ENCODE measurements at regions not wholly inside any gene's neighbourhood (a gene's known extent, or its start where the extent isn't known, plus 50 kb on each side); places are given as distances from the start of the nearest gene placed in this dataset.

GRCh38 chr18:53798516-53798915 lies 426.0 kb downstream of the MBD2 start:
- DNase-seq, result no peak

- no peak for DNase-seq
These were observed 426.4 kb downstream of the MBD2 start for GRCh38 chr18:53797998-53798495.

- no peak for DNase-seq
These were observed 428.3 kb downstream of the MBD2 start for GRCh38 chr18:53796040-53796729.

GRCh38 chr18:53795610-53796009 lies 428.9 kb downstream of the MBD2 start:
- DNase-seq, result no peak

- no peak for DNase-seq
These were observed 429.4 kb downstream of the MBD2 start for GRCh38 chr18:53795061-53795460.

GRCh38 chr18:53792762-53793161 lies 431.7 kb downstream of the MBD2 start:
- DNase-seq, result no peak

GRCh38 chr18:53790786-53791185 lies 433.7 kb downstream of the MBD2 start:
- no peak for DNase-seq

GRCh38 chr18:53789376-53790247 lies 434.9 kb downstream of the MBD2 start:
- no peak for DNase-seq

GRCh38 chr18:53785811-53786210 lies 438.7 kb downstream of the MBD2 start:
- DNase-seq, result no peak

GRCh38 chr18:53784253-53784652 lies 440.2 kb downstream of the MBD2 start:
- DNase-seq, result no peak

- no peak for DNase-seq
These were observed 443.8 kb downstream of the MBD2 start for GRCh38 chr18:53780666-53781065.

- no peak for DNase-seq
These were observed 452.2 kb downstream of the MBD2 start for GRCh38 chr18:53772293-53772692.

- DNase-seq, result no peak
These were observed 452.8 kb downstream of the MBD2 start for GRCh38 chr18:53771664-53772063.

- DNase-seq, result no peak
These were observed 459.3 kb downstream of the MBD2 start for GRCh38 chr18:53765211-53765610.

- no peak for DNase-seq
These were observed 460.4 kb downstream of the MBD2 start for GRCh38 chr18:53764086-53764485.

- DNase-seq, result no peak
These were observed 467.1 kb downstream of the MBD2 start for GRCh38 chr18:53757328-53757727.

- no peak for DNase-seq
These were observed 467.9 kb downstream of the MBD2 start for GRCh38 chr18:53756610-53756972.

GRCh38 chr18:53755914-53756609 lies 468.4 kb downstream of the MBD2 start:
- DNase-seq, result no peak

GRCh38 chr18:53754154-53754553 lies 470.3 kb downstream of the MBD2 start:
- DNase-seq, result no peak

GRCh38 chr18:53753601-53754000 lies 470.9 kb downstream of the MBD2 start:
- DNase-seq, result no peak

GRCh38 chr18:53752781-53753367 lies 471.6 kb downstream of the MBD2 start:
- no peak for DNase-seq

GRCh38 chr18:53749766-53750165 lies 474.7 kb downstream of the MBD2 start:
- DNase-seq, result no peak

- DNase-seq, result no peak
These were observed 476.8 kb downstream of the MBD2 start for GRCh38 chr18:53747663-53748160.

Data from right hindlimb (tissue), 1 donor.